Psoas muscle (tissue), 7 donors: ENCODE measurements at regions not wholly inside any gene's neighbourhood (a gene's known extent, or its start where the extent isn't known, plus 50 kb on each side); places are given as distances from the start of the nearest gene placed in this dataset.

Experiments used
- ATAC-seq, 4 donors: fragments of 200-7000 bp; cut with Tn5 transposase; one replicate each; pipeline ENCODE4 v1.9.1; 2020; ENCODE audit warnings: moderate library complexity in 3 of 4, mild to moderate bottlenecking in 2 of 4
- DNase-seq, 2 donors: peaks; one replicate each; pipeline ENCODE4 v3.0.0-alpha.2; 2020
- H3K27ac ChIP-seq: fragments of 200-600 bp; one replicate; pipeline ENCODE4 v1.8.0; 2022
- H3K27me3 ChIP-seq, 3 donors: fragments of 200-600 bp in 1 of 3; one replicate each; pipeline versions ENCODE4 v1.6.1 to v1.8.0; 2013 to 2022; ENCODE audit warnings: low read length in 2 of 3, mild to moderate bottlenecking in 2 of 3, moderate library complexity in 1 of 3; ENCODE audit not compliant: insufficient read depth in 3 of 3
- H3K36me3 ChIP-seq, 2 donors: fragments of 200-600 bp in 1 of 2; one replicate each; pipeline versions ENCODE4 v1.6.1 to v1.8.0; 2013 to 2022; ENCODE audit warnings: low read depth in 1 of 2, mild to moderate bottlenecking in 1 of 2, moderate library complexity in 1 of 2; ENCODE audit not compliant: insufficient read depth in 1 of 2
- H3K4me1 ChIP-seq: fragments of 200-600 bp; one replicate; pipeline ENCODE4 v1.8.0; 2022
- H3K4me3 ChIP-seq: fragments of 200-600 bp; one replicate; pipeline ENCODE4 v1.8.0; 2022; ENCODE audit warnings: mild to moderate bottlenecking
- H3K9me3 ChIP-seq: fragments of 200-600 bp; one replicate; pipeline ENCODE4 v1.8.0; 2022
- CTCF ChIP-seq: fragments of 200-600 bp; IDR thresholded peaks from one replicate; pipeline ENCODE4 v1.8.0; 2022; ENCODE audit warnings: antibody characterized with exemption
- WGBS, 3 donors: extraction: QIAGEN DNeasy Blood & Tissue Kit; methylation state at CpG; one replicate each; pipeline versions ENCODE4 v1.1.6 to v1.1.7; 2013; 5-methylcytosine and 5-hydroxymethylcytosine counted together
- intact Hi-C, 2 donors: fragments of 100-400 bp; cut with DNase I; formaldehyde crosslinking; loops; one replicate each; pipeline versions ENCODE4 v1.11.0 to v1.14.2; 2022
- donor health status: healthy with polysubstance abuse.
- donor health status: DM: no; HTN: no; CAD: no; lungs with moderate emphysema.
- donor health status: Bipolar disorder and iron deficiency.
- donor health status: healthy.
- donor health status: DM: yes; HTN: yes; CAD: no.
- donor health status: DM: no; HTN: no; CAD: no.
- donor health status: DM: yes; HTN: yes; CAD: no.

GRCh38 chr2:177154809-177155208 is 57.8 kb upstream of the HNRNPA3 start:
- 91 to 100% (median 97%) methylated on average over 1 of the region's 1 CpG for WGBS, 3 donors
- TF ChIP-seq CTCF: no peak
- intact Hi-C loops: loop anchor here in 1 of 2 donors (10.0 kb wide), 1 partner anchor 450 kb away; no protein-coding TSS in a partner anchor

GRCh38 chr2:177155631-177156030 is 57.0 kb upstream of the HNRNPA3 start:
- Histone ChIP-seq H3K4me1 (no peaks in the 10 kb centered on the region), H3K27me3 (no peaks in the 10 kb centered on the region), H3K27ac (no peak overlapping the region), H3K4me3 (no peak overlapping the region), H3K9me3 (no peaks in the 10 kb centered on the region), H3K36me3 (no peaks in the 10 kb centered on the region)
- 97 to 100% (median 100%) methylated on average over 1 of the region's 1 CpG for WGBS, 3 donors
- no peak for ATAC-seq
- DNase-seq: no peak
- no peak for TF ChIP-seq CTCF
- intact Hi-C loops: loop anchor here in 1 of 2 donors (10.0 kb wide), 1 partner anchor 449 kb away; no protein-coding TSS in a partner anchor

More at GRCh38 chr2:177154809-177155208, 57.8 kb upstream of the HNRNPA3 start:
- DNase-seq (no peak), ATAC-seq (no peak)
- H3K4me3 ChIP-seq: no peak overlapping the region
- H3K36me3 ChIP-seq: no peaks in the 10 kb centered on the region
- no peaks in the 10 kb centered on the region for H3K27me3 ChIP-seq
- no peak overlapping the region for H3K27ac ChIP-seq
- no peaks in the 10 kb centered on the region for H3K4me1 ChIP-seq
- H3K9me3 ChIP-seq: no peaks in the 10 kb centered on the region

GRCh38 chr2:177161741-177162460 is 50.7 kb upstream of the HNRNPA3 start:
- Histone ChIP-seq H3K27me3 (no peaks in the 10 kb centered on the region), H3K36me3 (no peaks in the 10 kb centered on the region), H3K27ac (no peak overlapping the region), H3K9me3 (no peaks in the 10 kb centered on the region), H3K4me3 (peak overlapping the region; percentile 10), H3K4me1 (peaks cover 24% of the 10 kb centered on the region)
- intact Hi-C loops: loop anchor here (5.0 to 10.0 kb wide), 7 partner anchors 103 to 600 kb away; partner anchors contain the start of gene NFE2L2 (in 1 of the 2)
- peak; percentile 54 for TF ChIP-seq CTCF
- DNase-seq (no peak), ATAC-seq (no peak)
- 27 to 42% (median 29%) methylated on average over 12 of the region's 12 CpGs for WGBS, 3 donors
